Pulmonary artery endothelial cell (primary cell): ENCODE measurements at regions not wholly inside any gene's neighbourhood (a gene's known extent, or its start where the extent isn't known, plus 50 kb on each side); places are given as distances from the start of the nearest gene placed in this dataset.
A peak's percentile ranks its signal among the peaks of the same experiment; 100 is the strongest.

Experiments
- DNase-seq: peaks from one replicate; pipeline ENCODE4 v3.0.0-alpha.2; 2011; ENCODE audit warnings: low read depth, low spot score

GRCh38 chr20:40322941-40323340 is 366.1 kb downstream of the MAFB start:
- DNase-seq = no peak

- no peak for DNase-seq
Observed at GRCh38 chr20:40320517-40321011, 368.5 kb downstream of the MAFB start.

DNA sequence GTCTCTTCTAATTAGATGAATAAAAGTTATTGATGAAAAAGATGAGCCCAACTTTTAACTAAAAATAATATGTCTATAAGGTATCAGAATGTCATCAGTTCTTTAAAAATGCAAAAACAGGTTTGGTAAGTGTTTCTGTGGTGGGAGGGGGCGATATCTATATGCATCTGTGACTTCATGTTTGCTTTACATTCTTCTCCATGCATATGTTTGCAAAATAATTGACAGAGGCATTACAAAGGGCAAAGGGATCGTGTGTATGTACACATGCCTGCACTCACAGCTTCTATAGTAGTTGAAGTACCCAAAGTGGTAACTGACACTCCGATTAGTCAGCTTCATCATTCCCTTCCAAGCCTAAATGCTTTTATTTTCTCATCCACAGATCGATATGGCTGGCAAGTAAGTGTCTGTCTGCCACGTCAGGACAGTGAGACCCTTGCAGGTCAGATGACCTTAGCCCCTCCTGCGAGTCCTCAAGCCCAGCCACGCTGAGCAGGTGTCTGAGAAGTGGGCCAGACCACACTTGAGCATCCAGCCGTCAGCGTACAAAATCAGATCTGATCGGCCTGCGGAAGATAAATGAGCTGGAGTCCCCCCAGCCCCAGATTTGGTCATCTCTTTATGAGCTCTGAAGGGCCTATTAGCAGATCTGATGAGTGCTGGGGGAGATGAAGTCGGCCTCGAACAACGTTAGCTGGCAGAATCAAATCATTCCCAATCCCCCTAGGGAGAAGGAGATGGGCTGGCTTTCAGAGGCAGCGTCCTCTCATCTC is 369.1 kb downstream of the MAFB start:
- DNase-seq = no peak

- no peak for DNase-seq
Observed at GRCh38 chr20:40319056-40319455, 370.0 kb downstream of the MAFB start.

DNA sequence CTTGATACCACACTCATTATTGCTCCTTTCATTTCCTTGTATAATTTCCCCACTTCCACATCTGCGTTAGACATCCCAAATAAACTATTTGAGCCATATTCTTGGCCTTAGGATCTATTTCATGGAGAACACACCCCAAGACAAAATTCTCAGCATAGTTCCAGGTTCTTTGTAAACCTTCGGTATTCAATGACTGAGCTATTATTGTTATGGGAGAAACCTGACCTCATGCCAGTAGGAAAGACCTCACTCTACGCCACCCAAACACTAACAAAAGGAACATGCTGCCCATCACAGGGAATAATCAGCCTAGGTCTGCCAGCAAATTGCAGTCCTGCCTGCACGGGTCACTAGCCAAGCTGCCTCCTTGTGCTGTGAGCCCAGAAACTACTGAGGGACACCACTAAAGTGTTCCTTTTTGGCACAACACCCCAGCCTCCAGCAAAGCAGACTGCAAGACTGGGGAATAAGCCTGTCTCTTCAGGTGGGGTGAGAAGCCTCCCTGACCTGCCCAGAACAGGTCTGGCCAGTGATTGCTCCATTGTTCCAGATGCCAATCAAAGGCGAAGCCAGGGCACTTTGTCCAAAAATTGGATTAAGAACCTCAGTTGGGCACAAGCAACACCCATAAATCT is 371.8 kb downstream of the MAFB start:
- DNase-seq = no peak

DNA sequence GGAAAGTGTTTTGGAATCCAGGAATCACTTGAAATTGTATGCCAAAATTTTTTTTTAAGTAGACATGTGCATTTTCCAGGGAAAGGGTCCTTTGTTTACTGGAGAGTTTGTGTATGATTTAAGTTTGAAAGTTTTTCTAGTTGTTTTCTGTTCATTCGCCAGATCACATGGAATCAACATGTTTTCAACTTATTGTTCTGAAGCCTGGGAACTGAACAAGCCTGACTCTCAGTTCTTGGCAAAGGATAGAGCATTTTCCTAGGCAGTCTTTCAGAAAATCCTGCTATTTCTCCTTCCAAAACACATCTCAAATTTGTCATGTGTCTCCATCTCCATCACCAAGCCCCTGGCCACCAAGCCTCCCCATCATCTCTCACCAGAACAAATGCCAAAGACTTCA is 374.8 kb downstream of the MAFB start:
- no peak for DNase-seq

DNA sequence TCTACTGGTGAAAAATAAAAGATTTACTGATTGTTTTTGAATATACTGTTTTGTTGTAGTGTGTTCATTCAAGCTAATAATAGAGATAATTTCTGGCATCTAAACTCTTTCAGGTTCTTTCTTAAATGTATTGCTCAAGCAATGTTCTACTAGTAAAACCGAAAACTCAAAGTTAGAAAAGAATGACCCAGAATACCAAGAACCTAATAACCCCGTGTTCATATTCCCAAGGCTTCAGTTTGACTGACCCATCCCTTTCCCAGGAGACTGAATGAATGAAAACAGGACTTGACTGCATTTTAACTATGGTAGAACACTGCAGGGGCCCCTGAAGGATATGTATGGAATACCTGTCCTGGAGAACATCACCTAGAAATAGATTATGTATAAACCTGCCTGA is 375.3 kb downstream of the MAFB start:
- no peak for DNase-seq

DNA sequence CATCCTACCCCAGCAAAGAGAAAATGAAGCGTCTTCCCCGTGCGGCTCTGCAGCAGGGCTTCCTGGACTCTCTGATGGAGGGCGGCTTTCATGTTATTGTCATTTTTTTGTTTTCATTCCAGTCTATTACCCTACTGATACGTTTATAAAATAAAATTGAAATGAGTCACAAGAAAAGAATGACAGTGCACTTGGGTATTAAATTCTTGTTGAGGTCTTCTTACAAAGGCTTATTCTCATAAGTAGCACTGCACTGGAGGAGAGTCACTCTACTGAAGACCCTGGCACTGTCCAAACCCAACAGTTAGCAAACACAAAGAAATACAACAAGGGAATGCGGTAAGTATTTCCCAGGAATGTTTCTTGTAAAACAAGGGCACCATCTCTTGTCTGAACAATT is 379.3 kb downstream of the MAFB start:
- no peak for DNase-seq

DNA sequence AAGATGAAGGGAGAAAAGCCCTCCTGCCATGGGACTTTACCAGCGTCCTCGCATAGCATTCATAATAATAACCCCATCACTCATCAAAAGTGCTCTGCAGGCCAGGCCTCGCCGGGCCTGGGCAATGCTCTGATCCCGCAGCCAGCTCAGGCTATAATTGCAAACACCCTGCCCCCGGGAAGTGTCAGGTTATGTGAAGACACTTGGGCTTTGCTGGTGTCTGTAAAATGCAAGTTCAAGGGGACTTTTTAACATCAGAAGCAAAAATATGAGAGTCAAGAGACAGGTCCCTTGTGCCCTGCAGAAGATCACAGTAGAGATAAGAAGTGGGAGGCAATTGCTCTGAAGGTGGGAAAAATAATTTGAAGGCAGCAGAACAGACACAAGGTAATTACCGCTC is 381.0 kb downstream of the MAFB start:
- no peak for DNase-seq

GRCh38 chr20:40307268-40307667 is 381.8 kb downstream of the MAFB start:
- DNase-seq = no peak

DNA sequence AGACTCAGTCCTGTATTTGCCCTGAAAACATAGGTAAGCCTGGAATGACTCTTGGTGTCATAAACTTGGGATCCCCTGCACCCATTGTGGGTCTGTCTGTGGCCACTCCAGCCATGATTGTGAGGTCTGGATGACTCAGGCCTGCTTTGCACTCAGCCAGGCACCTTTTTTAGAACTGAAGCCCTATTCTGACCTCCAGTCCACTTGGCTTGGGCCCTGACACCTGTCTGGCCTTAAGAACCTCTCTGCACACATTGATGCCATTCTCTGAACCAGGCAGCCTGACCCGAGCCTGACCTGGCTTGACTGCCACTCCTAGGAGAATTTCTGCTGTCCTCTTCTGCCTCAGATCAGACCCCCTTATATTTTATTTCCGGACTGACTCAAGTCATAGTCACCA is 383.7 kb downstream of the MAFB start:
- DNase-seq = no peak

DNA sequence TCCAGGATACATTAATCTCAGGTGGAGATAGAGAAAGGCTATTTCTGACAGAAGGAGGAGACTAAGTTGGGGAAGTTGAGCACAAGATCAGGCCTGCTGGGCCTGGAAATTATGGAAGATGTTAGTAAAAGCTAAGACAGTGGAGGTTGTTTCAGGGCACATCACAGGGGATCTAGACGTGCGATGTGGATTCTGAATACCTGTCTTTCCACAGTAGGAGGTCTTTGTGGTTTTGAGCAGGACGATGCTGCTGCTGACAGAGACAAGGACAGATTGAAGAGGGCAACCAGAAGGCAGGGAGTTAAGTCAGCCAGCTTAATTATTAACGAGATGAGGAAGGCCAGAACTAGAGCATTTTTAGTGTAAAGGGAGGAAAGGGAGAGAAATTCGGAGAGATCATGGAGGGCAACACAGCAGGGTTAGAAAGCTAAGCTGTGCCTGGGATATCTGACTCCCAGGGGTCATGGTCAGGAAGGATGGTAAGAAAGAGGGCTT is 384.9 kb downstream of the MAFB start:
- no peak for DNase-seq

DNA sequence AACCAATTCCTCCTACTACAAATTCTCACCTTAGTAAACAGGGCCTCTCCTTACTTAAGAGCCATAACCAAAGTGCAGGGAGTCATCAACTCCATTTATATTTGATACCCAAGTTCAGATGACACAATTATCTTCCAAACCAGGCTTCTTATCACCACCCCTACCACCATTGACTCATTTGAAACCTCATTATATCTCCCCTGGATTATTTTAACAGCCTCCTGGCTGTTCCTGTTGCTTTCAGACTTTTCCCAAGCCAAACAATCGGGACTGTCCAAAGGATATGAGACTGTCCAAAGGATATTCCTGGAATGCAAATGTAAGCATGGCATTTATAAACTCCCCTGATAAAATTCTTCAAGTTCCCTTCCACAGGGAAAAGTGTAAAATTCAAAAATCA is 394.3 kb downstream of the MAFB start:
- DNase-seq = peak; percentile 89

GRCh38 chr20:40294175-40294574 is 394.9 kb downstream of the MAFB start:
- no peak for DNase-seq

DNA sequence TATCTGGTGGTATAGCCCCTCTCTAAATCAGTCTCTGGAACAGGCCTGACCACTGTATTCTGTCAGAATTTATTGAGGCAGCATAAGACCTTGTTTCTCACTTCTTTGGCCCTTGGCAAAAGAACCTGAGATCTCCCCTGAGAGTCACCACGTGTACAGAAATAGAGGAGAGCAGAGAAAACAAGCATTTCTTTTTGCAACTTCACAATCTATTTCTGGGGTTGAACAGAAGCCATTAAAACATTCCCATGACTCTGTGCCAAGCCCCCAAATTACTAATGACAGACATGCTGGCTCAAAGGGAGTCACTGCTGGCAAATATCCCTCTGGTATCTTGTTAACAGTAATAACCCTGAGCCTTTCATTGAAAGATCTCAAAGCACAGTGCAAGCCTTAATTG is 395.3 kb downstream of the MAFB start:
- no peak for DNase-seq

GRCh38 chr20:40291493-40292135 is 397.4 kb downstream of the MAFB start:
- DNase-seq = no peak

DNA sequence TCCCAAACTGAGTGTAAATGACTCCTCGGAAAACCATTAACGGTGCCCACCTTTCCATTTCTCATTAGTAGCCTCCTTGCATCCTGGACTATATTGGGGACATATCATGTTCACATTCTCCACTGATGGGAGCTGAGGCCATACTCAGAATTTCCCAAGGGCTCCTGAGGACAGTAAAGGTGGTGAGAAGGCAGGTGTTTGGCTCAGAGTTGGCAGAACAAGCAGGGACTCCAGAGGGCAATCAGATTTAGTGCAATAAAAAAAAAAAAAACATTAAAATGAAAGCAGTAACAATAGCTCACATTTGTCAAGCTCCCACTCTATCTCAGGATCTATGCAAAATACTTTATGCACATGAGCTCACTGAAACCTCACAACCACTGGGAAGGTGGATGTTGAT is 401.4 kb downstream of the MAFB start:
- DNase-seq = no peak

- DNase-seq = no peak
Observed at GRCh38 chr20:40286975-40287531, 402.0 kb downstream of the MAFB start.

GRCh38 chr20:40284611-40285010 is 404.4 kb downstream of the MAFB start:
- no peak for DNase-seq

- no peak for DNase-seq
Observed at GRCh38 chr20:40283689-40284088, 405.3 kb downstream of the MAFB start.

DNA sequence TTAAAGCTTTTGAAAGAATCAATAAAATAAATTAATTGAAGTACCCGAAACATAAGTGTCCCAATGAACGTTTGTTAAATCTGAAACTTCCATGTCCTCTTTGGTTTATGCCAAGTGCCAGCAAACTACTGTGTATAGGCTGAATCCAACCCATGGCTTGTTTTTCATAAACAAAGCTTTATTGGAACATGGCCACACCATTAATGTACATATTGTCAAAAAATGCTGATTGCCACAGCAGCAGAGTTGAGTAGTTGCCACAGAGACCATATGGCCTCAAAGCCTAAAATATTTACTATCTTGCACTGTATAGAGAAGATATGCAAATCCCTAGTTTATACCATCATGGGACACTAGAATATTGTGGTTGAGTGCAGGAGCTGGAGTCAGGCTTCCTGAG is 406.1 kb downstream of the MAFB start:
- no peak for DNase-seq

DNA sequence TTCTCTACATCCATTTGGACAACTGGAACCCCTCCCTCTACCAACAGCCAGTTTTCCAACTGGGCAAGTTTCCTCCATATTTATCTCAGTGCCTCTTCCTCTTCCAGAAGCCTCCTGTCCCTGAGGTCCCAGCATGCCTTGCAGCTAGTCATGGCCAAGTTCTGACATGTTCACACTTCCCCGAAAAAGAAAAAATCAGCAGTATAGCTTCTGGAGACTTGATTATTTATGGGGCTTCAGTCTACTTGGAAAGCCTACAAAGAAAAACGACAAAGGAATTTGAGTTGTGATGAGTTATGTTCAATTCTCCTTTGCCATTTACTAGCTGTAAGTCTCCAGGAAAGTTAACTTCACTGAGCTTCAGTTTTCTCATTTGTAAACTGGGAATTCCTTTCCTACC is 406.5 kb downstream of the MAFB start:
- DNase-seq = no peak
